H1 (cell line): ENCODE measurements at regions not wholly inside any gene's neighbourhood (a gene's known extent, or its start where the extent isn't known, plus 50 kb on each side); places are given as distances from the start of the nearest gene placed in this dataset.

Experiments
- CTCF ChIA-PET: fragments of 300-600 bp; sonication (Branson Sonifier 250); formaldehyde crosslinking; loops from one replicate; lab custom pipeline; 2021; ENCODE audit not compliant: partially characterized antibody; lab: Charles Lee
- POLR2A ChIA-PET: fragments of 300-600 bp; sonication (Branson Sonifier 250); formaldehyde crosslinking; loops from one replicate; lab custom pipeline; 2021; ENCODE audit warnings: inconsistent platforms; ENCODE audit not compliant: partially characterized antibody; lab: Charles Lee
- DNase-seq, 2 experiments: peaks; one replicate each; pipeline versions ENCODE4 v3.0.0 to v3.0.0-alpha.2; 2010 to 2022; ENCODE audit warnings: low spot score in 2 of 2, low read depth in 1 of 2, mixed read lengths in 1 of 2
- FAIRE-seq: peaks from 2 replicates; lab custom pipeline; 2011; peaks lifted over from hg19 to GRCh38; lab: Jason Lieb, UNC
- H2AFZ ChIP-seq: 2 replicates; pipeline ENCODE4 v1.8.1; 2012; ENCODE audit warnings: low read length, inconsistent platforms
- H2AK5ac ChIP-seq: 2 replicates; pipeline ENCODE4 v1.6.1; 2013; ENCODE audit warnings: low read depth, low read length
- H2BK120ac ChIP-seq: replicated peaks from 2 replicates; pipeline ENCODE3; 2013; ENCODE audit warnings: low read depth, low read length, inconsistent platforms
- H2BK12ac ChIP-seq: 2 replicates; pipeline ENCODE4 v1.6.1; 2013; ENCODE audit warnings: low read depth, low read length
- H2BK15ac ChIP-seq: 2 replicates; pipeline ENCODE4 v1.6.1; 2013; ENCODE audit warnings: low read length
- H2BK20ac ChIP-seq: 2 replicates; pipeline ENCODE4 v1.6.1; 2013; ENCODE audit warnings: low read length
- H2BK5ac ChIP-seq: 2 replicates; pipeline ENCODE4 v1.6.1; 2013; ENCODE audit warnings: low read depth, low read length
- H3K14ac ChIP-seq: 2 replicates; pipeline ENCODE4 v1.6.1; 2013; ENCODE audit warnings: inconsistent platforms; ENCODE audit not compliant: insufficient read length
- H3K18ac ChIP-seq: 2 replicates; pipeline ENCODE4 v1.6.1; 2013; ENCODE audit warnings: low read length; ENCODE audit errors: extremely low read depth
- H3K23ac ChIP-seq: 2 replicates; pipeline ENCODE4 v1.6.1; 2013; ENCODE audit warnings: inconsistent platforms; ENCODE audit not compliant: insufficient read length
- H3K23me2 ChIP-seq: 2 replicates; pipeline ENCODE4 v1.6.1; 2013; ENCODE audit warnings: low read depth, low read length
- H3K27ac ChIP-seq: 2 replicates; pipeline ENCODE4 v1.6.1; 2011; ENCODE audit warnings: low read depth, low read length, inconsistent platforms
- H3K27me3 ChIP-seq, 4 experiments: replicated peaks in 1 of 4; 1 replicate in 1 of 4; 2 replicates in 3 of 4; pipeline versions ENCODE4 v1.6.1 to v1.8.1; 2011 to 2013; ENCODE audit warnings: low read length in 3 of 4, mild to moderate bottlenecking in 3 of 4, inconsistent platforms in 2 of 4, mixed read lengths in 2 of 4, moderate library complexity in 1 of 4; ENCODE audit not compliant: control insufficient read depth in 3 of 4, insufficient read depth in 3 of 4; ENCODE audit errors: extremely low read depth in 1 of 4
- H3K36me3 ChIP-seq, 4 experiments: 2 replicates each; pipeline versions ENCODE4 v1.6.1 to v1.8.1; 2011 to 2013; ENCODE audit warnings: mild to moderate bottlenecking in 4 of 4, low read length in 3 of 4, moderate library complexity in 2 of 4, control low read depth in 1 of 4, inconsistent platforms in 1 of 4; ENCODE audit not compliant: insufficient read depth in 4 of 4, control insufficient read depth in 2 of 4
- H3K4ac ChIP-seq: replicated peaks from 2 replicates; pipeline ENCODE3; 2013; ENCODE audit warnings: low read length, low read depth, mixed read lengths, inconsistent platforms; ENCODE audit not compliant: insufficient read length
- H3K4me1 ChIP-seq, 4 experiments: replicated peaks in 1 of 4; 1 replicate in 1 of 4; 2 replicates in 3 of 4; pipeline versions ENCODE4 v1.6.1 to v1.8.1; 2011 to 2013; ENCODE audit warnings: low read length in 3 of 4, inconsistent platforms in 2 of 4, mixed read lengths in 1 of 4; ENCODE audit not compliant: insufficient read depth in 4 of 4, control insufficient read depth in 3 of 4
- H3K4me2 ChIP-seq, 2 experiments: 2 replicates each; pipeline versions ENCODE4 v1.6.1 to v1.8.1; 2011 to 2013; ENCODE audit warnings: low read depth in 2 of 2, low read length in 2 of 2, control low read depth in 1 of 2, inconsistent platforms in 1 of 2, mild to moderate bottlenecking in 1 of 2; ENCODE audit not compliant: insufficient read depth in 1 of 2
- H3K4me3 ChIP-seq, 4 experiments: fragments of 200-600, 300-600 bp in 1 of 4; sonication (generic), shearing (Covaris generic), sonication (Bioruptor Twin) in 1 of 4; 2 replicates each; pipeline versions ENCODE4 v1.5.1 to v1.8.1; 2011 to 2016; ENCODE audit warnings: low read length in 4 of 4, low read depth in 3 of 4, control low read depth in 2 of 4, inconsistent platforms in 2 of 4, mild to moderate bottlenecking in 2 of 4, mixed read lengths in 1 of 4, moderate library complexity in 1 of 4; ENCODE audit not compliant: insufficient read depth in 2 of 4; ENCODE audit errors: extremely low read depth in 1 of 4
- H3K56ac ChIP-seq: replicated peaks from 2 replicates; pipeline ENCODE3; 2013; ENCODE audit warnings: low read depth, mild to moderate bottlenecking, mixed read lengths, low read length, inconsistent platforms; ENCODE audit not compliant: insufficient read length
- H3K79me1 ChIP-seq: 2 replicates; pipeline ENCODE4 v1.6.1; 2013; ENCODE audit warnings: low read depth, low read length, control low read depth
- H3K79me2 ChIP-seq, 2 experiments: 2 replicates each; pipeline versions ENCODE4 v1.6.1 to v1.8.1; 2012 to 2013; ENCODE audit warnings: low read length in 2 of 2, mild to moderate bottlenecking in 2 of 2, inconsistent platforms in 1 of 2; ENCODE audit not compliant: insufficient read depth in 2 of 2, control insufficient read depth in 1 of 2
- H3K9ac ChIP-seq, 4 experiments: replicated peaks in 1 of 4; 1 replicate in 1 of 4; 2 replicates in 3 of 4; pipeline versions ENCODE4 v1.6.1 to v1.8.1; 2011 to 2013; ENCODE audit warnings: low read depth in 3 of 4, low read length in 3 of 4, control low read depth in 2 of 4, mild to moderate bottlenecking in 2 of 4, moderate library complexity in 2 of 4, inconsistent platforms in 1 of 4; ENCODE audit errors: extremely low read depth in 1 of 4
- H3K9me3 ChIP-seq, 2 experiments: 2 replicates each; pipeline versions ENCODE4 v1.6.1 to v1.8.1; 2012 to 2013; ENCODE audit warnings: mild to moderate bottlenecking in 2 of 2, moderate library complexity in 2 of 2, control low read depth in 1 of 2, inconsistent platforms in 1 of 2, low read depth in 1 of 2, low read length in 1 of 2, mixed read lengths in 1 of 2; ENCODE audit not compliant: insufficient read depth in 2 of 2
- H4K20me1 ChIP-seq, 2 experiments: replicated peaks in 1 of 2; 2 replicates each; pipeline versions ENCODE3 to v1.8.1; 2011 to 2013; ENCODE audit warnings: inconsistent platforms in 2 of 2, low read length in 2 of 2, mild to moderate bottlenecking in 1 of 2; ENCODE audit not compliant: insufficient read depth in 2 of 2, control insufficient read depth in 1 of 2
- H4K5ac ChIP-seq: 2 replicates; pipeline ENCODE4 v1.6.1; 2013; ENCODE audit warnings: low read length, low read depth, mixed read lengths, inconsistent platforms; ENCODE audit not compliant: insufficient read length
- H4K8ac ChIP-seq: 2 replicates; pipeline ENCODE4 v1.8.0; 2013; ENCODE audit warnings: mild to moderate bottlenecking, moderate library complexity, low read length, inconsistent platforms; ENCODE audit not compliant: insufficient read depth; ENCODE audit errors: extremely low read depth
- H4K91ac ChIP-seq: replicated peaks from 2 replicates; pipeline ENCODE3; 2013; ENCODE audit warnings: low read length, mixed read lengths, inconsistent platforms; ENCODE audit not compliant: insufficient read length
- FOSL1 ChIP-seq: IDR thresholded peaks from 2 replicates; pipeline ENCODE4 v1.6.1; 2011; ENCODE audit warnings: mild to moderate bottlenecking, low read depth, low read length, moderate library complexity; ENCODE audit not compliant: insufficient read depth
- WGBS, 2 experiments: shearing (Covaris generic) in 1 of 2; methylation state at CpG; one replicate each; pipeline versions ENCODE4 v1.1.6 to v1.1.7; 2013 to 2015; ENCODE audit warnings: low lambda C conversion rate in 2 of 2, mixed read lengths in 2 of 2, inconsistent platforms in 1 of 2, low coverage in 1 of 2, missing lambda C conversion rate in 1 of 2; ENCODE audit not compliant: insufficient replicate concordance in 2 of 2, insufficient coverage in 1 of 2, insufficient read length in 1 of 2; ENCODE audit errors: extremely low coverage in 1 of 2, missing lambda C conversion rate in 1 of 2; 5-methylcytosine and 5-hydroxymethylcytosine counted together

DNA sequence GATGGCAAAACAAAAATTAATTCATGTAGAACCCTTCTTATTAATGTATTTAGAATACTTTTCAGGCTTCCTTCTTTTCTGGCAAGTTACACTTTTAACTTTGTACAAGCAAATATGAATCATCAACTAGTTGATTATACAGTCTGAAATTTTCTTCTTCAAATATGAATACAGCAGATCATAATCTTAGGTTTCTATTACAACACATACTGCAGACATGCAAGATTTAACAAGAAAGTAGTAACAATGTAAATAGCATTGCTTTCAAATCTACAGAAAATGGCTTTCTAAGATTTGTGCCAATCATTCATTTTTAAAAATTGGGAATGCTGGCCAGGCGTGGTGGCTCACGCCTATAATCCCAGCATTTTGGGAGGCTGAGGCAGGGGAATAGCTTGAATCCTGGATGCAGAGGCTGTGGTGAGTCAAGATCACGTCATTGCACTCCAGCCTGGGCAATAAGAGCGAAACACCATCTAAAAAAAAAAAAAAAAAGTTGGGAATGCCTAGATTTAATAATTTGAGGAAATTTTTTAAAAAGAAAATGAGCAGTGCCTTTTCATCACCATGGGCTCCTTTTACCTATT is 68.4 kb upstream of the DPYD start:
- Histone ChIP-seq H2BK12ac (no peak overlapping the region), H3K56ac (no peak overlapping the region), H3K23ac (no peak overlapping the region), H3K9ac (no peak overlapping the region), H3K9me3 (no peaks in the 10 kb centered on the region), H2BK15ac (no peak overlapping the region), H2BK20ac (no peak overlapping the region), H3K79me1 (no peaks in the 10 kb centered on the region), H4K91ac (no peak overlapping the region), H4K8ac (no peak overlapping the region), H3K27ac (no peak overlapping the region), H3K4me1 (no peaks in the 10 kb centered on the region), H2BK120ac (no peak overlapping the region), H3K4ac (no peak overlapping the region), H3K79me2 (no peaks in the 10 kb centered on the region), H3K18ac (no peak overlapping the region), H2AFZ (no peak overlapping the region), H2BK5ac (no peak overlapping the region), H4K5ac (no peak overlapping the region), H2AK5ac (no peak overlapping the region), H3K23me2 (no peaks in the 10 kb centered on the region), H3K27me3 (no peaks in the 10 kb centered on the region), H3K4me3 (no peak overlapping the region), H4K20me1 (no peaks in the 10 kb centered on the region), H3K14ac (no peak overlapping the region), H3K36me3 (no peaks in the 10 kb centered on the region), H3K4me2 (no peak overlapping the region)
- DNase-seq: no peak
- POLR2A ChIA-PET: no interaction called here
- WGBS, 2 experiments: 88% methylated on average over 4 of the region's 4 CpGs; no CpG with 5 or more reads in 1 of the 2 experiments
- no peak for FAIRE-seq
- no peak for TF ChIP-seq FOSL1
- CTCF ChIA-PET: no interaction called here
